ENCODE measurements at regions not wholly inside any gene's neighbourhood (a gene's known extent, or its start where the extent isn't known, plus 50 kb on each side); places are given as distances from the start of the nearest gene placed in this dataset.

DNA sequence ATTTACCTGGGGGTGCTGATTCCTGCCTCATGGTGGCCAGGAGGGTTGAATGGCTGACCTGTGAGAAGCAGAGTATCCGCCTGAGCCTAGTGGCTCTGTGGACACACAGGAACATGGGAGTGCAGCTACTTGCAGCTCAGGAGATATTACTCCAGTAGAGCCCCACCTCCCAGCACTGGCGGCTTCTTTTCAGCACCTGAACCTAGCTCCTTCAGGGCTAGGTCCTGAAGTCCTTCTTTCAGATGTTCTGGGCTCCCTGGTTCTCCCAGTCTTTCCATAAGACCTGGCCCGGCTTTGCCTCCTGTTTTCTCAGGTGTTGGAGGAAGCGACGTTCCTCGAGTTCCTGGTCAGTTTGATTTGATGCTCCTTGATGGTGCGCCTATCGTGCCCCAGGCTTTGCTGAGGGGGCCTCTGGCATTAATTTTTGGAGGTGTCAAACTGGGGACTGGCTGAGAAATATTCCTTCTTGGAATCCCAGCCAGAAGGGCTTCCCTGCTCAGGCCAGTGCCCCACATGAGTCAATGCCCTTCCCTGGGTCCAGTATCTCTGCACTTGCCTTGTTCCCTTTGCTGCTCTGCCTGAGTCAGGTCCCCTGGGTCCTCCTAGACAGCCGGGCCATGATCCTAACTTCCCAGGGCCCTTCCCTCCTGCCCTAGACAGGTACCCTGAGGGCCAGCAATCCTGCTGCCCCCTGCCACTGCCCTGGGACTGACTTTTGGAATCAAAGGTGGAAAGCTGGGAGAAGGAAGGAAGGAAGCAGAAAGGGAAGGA is 110.7 kb upstream of the HAAO start:
- in situ Hi-C loops (cut with MboI) (no loop called here), intact Hi-C loops (cut with micrococcal nuclease; ENCODE audit: unreplicated experiment) (no loop called here)
- Histone ChIP-seq H3K4me2 (ENCODE audit: control insufficient read depth, insufficient read depth) (no peak overlapping the region), H2AFZ (ENCODE audit: control insufficient read depth, low read depth, low read length) (no peak overlapping the region), H3K27ac (ENCODE audit: control insufficient read depth, insufficient read depth) (no peak overlapping the region), H3K4me1 (ENCODE audit: control insufficient read depth, insufficient read depth, low read length) (peaks cover 23% of the 10 kb centered on the region), H3K9me3 (replicated peaks; ENCODE audit: control insufficient read depth, insufficient read depth, low read length) (no peaks in the 10 kb centered on the region), H3K79me2 (ENCODE audit: control insufficient read depth, insufficient read depth, low read length) (no peaks in the 10 kb centered on the region), H4K20me1 (ENCODE audit: control insufficient read depth, insufficient read depth) (no peaks in the 10 kb centered on the region), H3K27me3 (replicated peaks in 1 of 2; ENCODE audit: control insufficient read depth in 2 of 2, insufficient read depth in 2 of 2, low read length in 1 of 2) (peaks cover 0 to 2% of the 10 kb centered on the region in 2 experiments; a peak in 1 of 4 replicates), H3K9ac (ENCODE audit: control insufficient read depth, insufficient read depth, low read length) (no peak overlapping the region), H3K36me3 (ENCODE audit: control insufficient read depth in 2 of 2, insufficient read depth in 2 of 2, low read length in 1 of 2) (no peaks in the 10 kb centered on the region), H3K4me3 (no peak overlapping the region)
- ChIA-PET RAD21 (ENCODE audit: unreplicated experiment) (no interaction called here), SMC1A (ENCODE audit: uncharacterized antibody, unreplicated experiment) (interaction anchor here (0.6 kb wide), 1 partner anchor 11 kb away, joined by 3 read pairs; no protein-coding TSS in a partner anchor), POLR2A (no interaction called here), CTCF (no interaction called here)
- ATAC-seq, result no peak
- TF ChIP-seq EGR1 (IDR thresholded peaks at IDR 0.05; ENCODE audit: borderline replicate concordance in 1 of 2, low read depth in 2 of 2, low read length in 2 of 2) (no peak), RCOR1 (conservative IDR thresholded peaks at IDR 0.05; ENCODE audit: low read depth, low read length) (no peak), NR2C2 (IDR thresholded peaks at IDR 0.05; ENCODE audit: borderline replicate concordance, control insufficient read depth, insufficient read length, low read depth) (no peak), CEBPB (IDR thresholded peaks at IDR 0.05; ENCODE audit: borderline replicate concordance in 1 of 2, low read depth in 2 of 2, low read length in 2 of 2) (no peak), IKZF1 (conservative IDR thresholded peaks at IDR 0.05) (no peak)
- TF ChIP-seq, protein P1, sequence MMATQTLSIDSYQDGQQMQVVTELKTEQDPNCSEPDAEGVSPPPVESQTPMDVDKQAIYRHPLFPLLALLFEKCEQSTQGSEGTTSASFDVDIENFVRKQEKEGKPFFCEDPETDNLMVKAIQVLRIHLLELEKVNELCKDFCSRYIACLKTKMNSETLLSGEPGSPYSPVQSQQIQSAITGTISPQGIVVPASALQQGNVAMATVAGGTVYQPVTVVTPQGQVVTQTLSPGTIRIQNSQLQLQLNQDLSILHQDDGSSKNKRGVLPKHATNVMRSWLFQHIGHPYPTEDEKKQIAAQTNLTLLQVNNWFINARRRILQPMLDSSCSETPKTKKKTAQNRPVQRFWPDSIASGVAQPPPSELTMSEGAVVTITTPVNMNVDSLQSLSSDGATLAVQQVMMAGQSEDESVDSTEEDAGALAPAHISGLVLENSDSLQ (IDR thresholded peaks at IDR 0.05), result no peak
- TF ChIP-seq, protein P2, sequence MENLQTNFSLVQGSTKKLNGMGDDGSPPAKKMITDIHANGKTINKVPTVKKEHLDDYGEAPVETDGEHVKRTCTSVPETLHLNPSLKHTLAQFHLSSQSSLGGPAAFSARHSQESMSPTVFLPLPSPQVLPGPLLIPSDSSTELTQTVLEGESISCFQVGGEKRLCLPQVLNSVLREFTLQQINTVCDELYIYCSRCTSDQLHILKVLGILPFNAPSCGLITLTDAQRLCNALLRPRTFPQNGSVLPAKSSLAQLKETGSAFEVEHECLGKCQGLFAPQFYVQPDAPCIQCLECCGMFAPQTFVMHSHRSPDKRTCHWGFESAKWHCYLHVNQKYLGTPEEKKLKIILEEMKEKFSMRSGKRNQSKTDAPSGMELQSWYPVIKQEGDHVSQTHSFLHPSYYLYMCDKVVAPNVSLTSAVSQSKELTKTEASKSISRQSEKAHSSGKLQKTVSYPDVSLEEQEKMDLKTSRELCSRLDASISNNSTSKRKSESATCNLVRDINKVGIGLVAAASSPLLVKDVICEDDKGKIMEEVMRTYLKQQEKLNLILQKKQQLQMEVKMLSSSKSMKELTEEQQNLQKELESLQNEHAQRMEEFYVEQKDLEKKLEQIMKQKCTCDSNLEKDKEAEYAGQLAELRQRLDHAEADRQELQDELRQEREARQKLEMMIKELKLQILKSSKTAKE (IDR thresholded peaks at IDR 0.05; ENCODE audit: low read depth, poor library complexity, severe bottlenecking), result no peak
- no TSS peak for BruUV-seq (replicated peaks)
- no peak for DNase-seq (ENCODE audit: low read depth, low spot score)
- 31% methylated on average over 9 of the region's 9 CpGs for WGBS (ENCODE audit: insufficient coverage, insufficient replicate concordance, low lambda C conversion rate, missing lambda C conversion rate)
- FAIRE-seq, result no peak
